ENCODE measurements at regions not wholly inside any gene's neighbourhood (a gene's known extent, or its start where the extent isn't known, plus 50 kb on each side); places are given as distances from the start of the nearest gene placed in this dataset.

DNA sequence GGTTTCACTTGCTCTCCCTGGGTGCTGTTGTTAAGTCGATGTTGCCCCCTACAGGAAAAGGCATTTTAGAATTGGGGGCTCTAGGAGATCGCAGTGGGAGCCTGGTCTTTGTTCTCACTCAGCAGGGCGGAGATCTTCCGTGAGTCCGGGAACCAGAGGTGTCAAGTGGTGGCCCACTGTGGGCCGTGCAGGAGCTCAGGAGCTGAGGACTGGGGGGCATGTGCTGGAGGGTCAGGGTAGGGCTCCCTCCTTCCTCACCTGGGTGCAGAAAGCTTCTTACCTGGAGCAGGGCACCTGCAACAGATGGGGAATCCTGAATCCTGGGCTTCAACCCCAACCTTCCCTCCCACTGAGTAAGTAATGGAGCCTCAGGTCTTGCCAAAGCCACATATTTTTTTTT, 392.7 kb downstream of the NPHP4 start:
- no peak for DNase-seq (ENCODE audit: low read depth in 3 of 3)

DNA sequence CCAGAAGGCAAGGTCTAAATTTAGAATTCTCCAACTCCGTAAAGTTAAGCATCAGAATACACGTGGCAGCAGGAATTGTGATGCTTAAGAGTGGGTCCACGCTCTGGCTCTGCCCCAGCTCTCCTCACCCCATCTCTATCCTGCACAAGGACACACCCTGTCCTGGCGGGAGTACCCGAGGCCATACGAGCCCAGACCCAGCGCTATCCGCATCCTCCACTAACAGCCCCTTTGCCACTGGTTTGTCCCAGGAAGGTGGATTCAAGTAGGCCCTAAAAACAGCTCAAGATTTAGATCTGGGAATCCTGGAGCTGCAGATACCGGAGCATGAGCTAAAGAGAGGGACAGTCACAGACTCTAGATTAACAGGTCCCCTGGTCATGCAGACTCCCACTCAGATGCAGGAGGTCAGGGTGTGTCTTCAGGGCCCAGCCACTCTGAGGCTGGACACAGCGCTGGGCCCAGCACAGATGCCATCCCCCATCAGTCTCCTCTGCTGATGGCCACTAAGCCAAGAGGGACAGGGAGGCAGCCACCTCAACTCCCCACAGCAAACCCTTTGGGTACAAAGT, 393.3 kb downstream of the NPHP4 start:
- no peak for DNase-seq (ENCODE audit: low read depth in 3 of 3)

DNA sequence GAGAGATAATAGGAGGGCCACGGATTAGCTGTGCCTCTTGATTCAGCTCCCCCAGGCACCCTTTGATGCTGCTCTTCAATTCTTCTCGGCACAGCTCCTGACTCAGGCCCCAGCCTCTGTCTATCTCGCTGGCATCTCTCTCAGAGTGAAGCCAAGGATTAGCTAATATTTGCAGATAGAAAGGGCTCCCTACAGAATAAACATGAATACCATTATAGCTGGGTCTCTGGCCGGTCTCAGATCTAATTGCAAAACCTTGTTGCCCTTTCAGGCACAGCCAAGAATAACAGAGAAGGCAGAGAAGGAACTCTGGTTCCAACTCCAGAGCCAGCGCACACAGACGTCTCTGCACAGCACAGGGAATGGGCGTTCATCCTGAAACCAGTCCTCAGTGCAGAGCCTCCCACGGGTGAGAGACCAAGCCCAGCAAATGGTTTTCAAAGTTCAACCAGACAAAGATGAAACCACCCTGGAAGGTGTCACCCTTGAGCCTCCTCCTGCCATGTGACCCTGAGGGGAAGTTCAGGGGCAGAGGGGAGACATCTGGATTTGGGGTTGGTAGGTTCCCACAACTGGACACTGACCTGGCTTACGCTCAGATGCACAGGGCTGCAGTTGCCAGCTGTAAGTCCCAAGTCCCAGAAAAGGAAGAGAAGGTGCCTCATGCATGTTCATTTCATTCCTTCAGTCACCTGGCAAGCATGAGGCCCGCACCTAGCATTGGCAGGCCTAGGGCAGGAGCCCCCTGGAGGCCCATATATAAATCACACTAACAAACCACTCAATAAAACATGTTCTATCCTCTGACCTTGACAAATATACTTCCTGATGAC, 394.0 kb downstream of the NPHP4 start:
- no peak for DNase-seq (ENCODE audit: low read depth in 3 of 3)

DNA sequence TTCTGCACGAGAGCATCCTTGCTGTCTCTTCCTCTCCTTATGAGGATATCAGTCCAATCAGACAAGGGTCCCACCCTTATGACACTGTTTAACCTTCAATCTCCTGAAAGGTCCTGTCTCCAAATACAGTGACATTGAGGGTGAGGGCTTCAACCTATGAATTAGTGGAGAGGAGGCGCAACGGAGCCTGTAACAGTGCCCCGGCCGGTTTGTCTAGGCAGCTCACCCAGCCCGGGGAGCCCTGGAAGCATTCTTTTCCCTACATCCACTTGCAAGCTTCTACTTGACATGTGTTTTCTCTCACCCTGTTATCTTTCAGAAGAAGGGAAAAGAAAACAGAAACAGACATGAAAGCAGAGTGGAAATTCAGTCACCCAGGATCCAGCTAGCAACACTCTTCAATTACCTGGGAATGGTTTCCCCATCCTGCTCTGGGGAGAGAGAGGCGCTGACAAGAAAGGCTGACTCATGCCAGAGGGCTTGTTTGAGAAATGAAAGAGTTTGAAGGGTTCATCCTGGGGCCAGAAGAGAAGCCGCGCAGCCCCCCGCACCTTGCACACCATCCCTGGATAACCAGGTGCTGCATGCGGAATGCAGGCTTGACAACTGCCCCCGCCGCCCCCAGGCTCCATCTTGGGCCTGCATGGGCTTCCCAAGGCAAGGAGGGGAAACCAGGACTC, 394.9 kb downstream of the NPHP4 start:
- no peak for DNase-seq (ENCODE audit: low read depth in 3 of 3)

DNA sequence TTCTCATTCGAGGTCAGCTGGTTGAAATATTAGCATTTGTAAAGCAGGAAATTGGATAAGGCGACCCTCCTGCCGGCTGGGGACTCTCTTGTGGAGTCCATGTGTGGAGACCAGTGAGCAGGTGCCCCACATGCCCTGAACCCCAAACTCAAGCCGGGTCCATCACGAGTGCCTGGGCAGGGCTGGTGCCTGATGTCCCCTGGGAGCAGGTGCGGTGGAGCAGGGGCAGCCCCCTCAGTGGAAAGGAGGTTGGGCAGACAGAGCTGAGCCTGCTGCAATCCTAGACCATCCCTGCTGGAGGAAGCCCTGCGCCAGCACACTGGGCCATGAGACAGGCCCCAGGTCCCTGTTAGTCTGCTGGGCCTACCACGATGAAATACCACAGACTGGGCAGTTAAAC, 395.6 kb downstream of the NPHP4 start:
- no peak for DNase-seq (ENCODE audit: low read depth in 3 of 3)

DNA sequence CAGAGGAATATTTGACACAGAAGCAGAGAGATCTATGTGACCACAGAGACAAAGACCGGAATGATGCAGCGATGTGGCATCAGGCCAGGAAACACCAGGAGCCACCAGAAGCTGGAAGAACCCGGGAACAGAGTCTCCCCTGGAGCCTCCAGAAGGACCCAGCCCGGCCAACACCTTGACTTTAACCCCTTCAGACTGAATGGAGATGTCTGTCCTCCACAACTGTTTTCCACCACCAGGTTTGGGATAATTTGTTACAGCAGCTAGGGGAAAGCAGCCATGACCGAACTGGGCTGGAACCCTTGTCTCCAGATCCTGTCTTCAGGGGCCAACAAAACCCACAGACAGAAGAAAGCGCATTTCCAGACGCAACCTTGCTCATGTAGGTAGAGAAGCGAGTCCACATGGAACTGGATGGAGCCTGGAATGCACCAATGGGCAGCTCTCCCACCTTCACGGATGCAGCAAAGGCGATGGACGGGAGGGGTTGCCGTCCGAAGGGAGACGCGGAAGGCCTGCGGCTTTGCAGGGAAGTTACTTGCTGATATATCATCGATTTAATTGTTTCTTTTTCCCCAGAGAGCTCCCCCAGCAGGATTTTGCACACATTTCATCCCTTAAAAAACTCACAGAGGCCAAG, 396.6 kb downstream of the NPHP4 start:
- no peak for DNase-seq (ENCODE audit: low read depth in 3 of 3)

DNA sequence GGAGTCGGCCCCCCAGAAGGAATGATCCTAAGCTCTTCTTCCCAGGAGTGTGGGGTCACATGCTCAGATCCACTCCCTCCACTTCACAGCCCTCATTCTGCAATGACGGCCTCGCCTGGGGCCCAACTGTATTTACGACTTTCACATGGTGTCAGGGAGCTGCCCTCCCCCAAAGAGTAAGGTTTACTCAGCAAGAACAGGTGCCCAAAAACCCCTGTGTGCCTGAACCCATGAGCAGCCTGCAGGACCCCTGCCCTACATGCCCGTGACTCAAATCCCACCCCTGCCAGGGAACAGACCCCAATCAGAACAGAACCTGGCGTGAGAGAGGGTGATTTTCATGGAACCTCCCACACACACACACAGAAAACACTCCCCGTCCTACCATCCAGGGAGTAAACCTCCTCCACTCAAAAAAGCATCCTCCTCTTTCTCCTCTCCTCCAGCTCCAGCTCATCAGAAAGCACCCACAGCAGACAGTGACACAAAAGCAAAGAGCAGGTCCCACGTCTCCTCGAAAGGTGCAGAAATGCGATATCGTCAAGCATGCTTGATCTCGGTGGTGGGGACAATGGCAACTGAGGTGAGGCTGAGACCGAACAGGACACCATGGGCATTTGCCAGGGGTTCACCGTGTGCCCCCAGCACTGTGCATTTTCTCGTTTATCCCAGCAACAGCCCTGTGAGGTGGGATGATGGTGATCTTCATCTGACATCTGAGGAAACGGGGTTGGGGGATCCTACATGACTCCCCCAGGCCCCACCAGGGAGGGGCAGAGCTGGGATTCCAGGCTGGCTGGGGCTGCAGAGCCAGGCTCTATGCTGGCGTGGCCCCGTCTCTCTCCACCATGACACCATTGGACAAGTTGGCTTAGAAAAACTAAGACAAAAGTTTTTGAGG, 397.9 kb downstream of the NPHP4 start:
- DNase-seq (ENCODE audit: low read depth in 3 of 3), result no peak

DNA sequence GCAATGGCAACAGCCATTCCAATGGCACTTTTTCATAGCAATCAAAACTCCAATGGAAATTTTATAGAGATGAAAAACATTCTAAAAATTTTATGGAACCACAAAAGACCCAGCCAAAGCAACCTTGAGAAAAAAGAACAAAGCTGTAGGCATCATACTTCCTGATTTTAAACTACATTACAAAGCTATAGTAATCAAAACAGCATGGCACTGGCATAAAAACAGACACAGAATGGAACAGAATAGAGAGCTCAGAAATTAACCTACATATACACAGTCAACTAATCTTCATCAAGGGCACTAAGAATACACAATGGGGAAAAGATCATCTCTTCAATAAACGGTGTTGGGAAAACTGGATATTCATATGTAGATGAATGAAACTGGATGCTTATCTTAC, 401.5 kb downstream of the NPHP4 start:
- DNase-seq (ENCODE audit: low read depth in 3 of 3), result no peak

DNA sequence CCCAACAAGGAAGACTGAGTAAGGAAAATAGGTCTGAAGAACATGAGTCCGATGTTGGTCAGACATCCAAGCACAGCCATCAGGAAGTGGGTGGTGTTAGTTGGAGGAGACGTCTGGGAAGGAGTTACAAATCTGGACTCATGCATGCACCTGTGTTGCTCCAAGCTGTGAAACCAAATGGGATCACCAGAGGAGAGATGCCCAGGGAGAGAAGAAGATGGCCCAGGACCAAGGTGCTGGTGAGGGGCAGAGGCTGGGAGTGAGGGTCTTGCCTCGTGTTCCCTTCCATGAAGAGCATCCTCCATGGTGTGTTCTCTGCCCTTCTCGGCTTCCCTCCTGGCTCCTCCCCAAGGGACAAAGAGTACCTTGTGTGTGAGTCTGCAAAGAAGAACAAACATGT, 405.6 kb downstream of the NPHP4 start:
- no peak for DNase-seq (ENCODE audit: low read depth in 3 of 3)

DNA sequence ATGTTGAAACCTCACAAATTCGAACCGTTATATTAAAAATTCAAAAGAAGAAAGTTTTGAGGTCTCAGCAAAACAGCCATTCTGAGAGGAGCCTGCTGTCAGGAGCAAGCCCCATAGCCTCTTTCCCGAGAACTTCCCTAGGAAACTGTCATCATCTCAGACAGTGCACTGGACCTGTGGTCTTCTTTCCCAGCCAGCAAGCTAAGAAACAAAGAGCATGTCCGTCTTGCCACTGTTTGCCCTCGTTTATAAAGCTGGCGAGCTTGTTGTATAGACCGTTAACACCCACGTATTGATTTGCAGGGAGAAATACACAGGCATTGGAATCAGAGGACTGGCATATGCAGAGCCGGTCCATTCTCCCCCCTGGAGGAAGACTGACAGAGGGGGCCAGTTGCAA, 407.0 kb downstream of the NPHP4 start:
- DNase-seq (ENCODE audit: low read depth in 3 of 3), result no peak

DNA sequence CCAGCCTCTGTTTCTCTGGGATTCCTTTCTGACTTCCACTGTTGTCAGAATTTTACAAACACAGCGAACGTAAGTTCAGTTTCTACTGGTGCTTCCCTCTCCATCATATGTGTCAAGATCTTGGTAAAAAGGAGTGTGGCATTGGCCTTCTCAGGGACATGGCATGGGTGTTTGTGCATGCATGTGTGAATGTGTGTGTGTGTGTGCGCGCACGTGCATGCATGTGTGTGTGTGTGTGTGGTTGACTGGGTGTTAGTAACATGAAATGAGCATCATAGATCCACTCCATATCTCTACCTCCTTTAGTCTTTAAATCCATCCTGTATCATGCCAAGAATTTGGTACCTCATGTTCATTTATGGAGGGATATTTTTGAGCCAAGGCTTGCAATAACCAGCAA, 411.3 kb downstream of the NPHP4 start:
- DNase-seq (ENCODE audit: low read depth in 3 of 3), result no peak

DNA sequence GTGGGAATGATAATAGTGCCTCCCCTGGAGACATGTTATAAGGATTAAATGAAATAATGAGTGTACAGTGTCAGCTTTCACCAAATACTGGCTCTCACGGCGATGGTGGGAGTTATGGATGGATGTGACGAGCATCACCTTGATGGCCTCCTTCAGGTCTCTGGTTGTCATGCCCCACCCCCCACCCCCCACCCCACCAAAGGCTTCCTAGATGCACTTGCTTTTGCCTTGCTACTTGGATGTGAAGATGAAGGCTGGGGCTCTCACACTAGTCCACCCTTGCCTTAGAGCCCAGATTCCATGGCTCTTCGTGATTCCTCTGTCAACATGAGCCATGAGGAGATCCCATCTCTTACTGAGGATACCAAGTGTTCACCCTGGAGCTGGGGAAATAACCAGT, 412.3 kb downstream of the NPHP4 start:
- DNase-seq (ENCODE audit: low read depth in 3 of 3), result no peak

DNA sequence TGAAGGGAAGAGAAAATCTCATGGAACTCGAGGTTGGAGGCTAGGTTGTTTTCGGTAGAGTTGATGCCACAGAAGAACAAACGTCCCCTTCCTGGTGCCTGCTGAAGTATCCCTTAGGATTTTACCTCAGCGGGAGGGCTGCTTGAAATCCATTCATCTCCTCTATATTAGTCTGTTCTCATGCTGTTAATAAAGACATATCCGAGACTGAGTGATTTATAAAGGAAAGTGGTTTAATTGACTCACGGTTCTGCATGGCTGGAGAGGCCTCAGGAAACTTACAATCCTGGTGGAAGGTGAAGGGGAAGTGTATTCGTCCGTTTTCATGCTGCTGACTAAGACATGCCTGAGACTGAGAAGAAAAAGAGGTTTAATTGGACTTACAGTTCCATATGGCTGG, 413.5 kb downstream of the NPHP4 start:
- DNase-seq (ENCODE audit: low read depth in 3 of 3), result no peak

DNA sequence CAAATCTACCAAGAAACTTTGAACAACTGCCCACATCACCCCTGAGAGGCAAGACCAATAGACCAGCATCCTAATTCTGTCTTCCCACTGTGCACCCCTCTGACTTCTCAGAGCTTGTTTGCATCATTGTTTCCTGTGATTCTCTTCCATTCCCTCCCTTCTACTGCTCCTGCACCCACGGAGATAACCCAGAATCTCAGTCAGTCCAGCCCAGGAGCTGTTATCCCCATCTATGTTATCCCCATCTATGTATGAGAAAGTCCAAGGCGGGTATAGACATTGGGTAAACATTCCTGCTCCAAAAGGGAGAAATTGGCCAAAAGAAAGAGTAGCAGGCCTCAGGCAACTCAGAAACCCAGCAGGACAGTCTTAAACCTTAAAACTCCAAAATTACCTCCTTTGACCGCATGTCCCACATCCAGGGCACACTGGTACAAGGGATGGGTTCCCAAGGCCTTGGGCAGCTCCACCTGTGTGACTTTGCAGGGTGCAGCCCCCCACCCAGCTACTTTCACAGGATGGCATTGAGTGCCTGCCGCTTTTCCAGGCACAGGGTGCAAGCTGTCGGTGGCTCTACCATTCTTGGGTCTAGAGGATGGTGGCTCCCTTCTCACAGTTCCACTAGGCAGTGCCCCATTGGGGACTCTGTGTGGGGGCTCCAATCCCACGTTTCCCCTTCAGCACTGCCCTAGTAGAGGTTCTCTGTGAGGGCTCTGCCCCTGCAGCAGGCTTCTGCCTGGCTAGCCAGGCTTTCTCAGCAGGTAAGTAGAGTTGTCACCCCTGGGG, 414.8 kb downstream of the NPHP4 start:
- DNase-seq (ENCODE audit: low read depth in 3 of 3), result no peak

DNA sequence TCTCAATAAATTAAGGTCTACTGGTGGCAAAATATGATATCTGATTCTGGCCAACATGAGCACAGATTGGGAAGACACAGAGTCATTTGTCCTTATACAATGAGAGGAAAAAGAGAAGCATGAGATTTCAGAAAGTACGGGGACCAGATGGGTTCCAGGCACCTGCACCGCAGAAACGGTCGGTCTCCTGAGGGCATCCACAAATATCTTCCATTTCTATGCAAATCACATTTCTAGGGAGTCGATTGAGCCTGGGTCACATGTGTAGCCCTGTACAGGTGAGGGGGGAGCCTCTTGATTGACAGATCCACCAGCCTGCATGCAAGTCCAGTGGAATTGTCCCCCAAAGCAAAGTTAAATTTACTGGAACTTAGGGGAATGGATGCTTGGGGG, 415.6 kb downstream of the NPHP4 start:
- no peak for DNase-seq (ENCODE audit: low read depth in 3 of 3)

DNA sequence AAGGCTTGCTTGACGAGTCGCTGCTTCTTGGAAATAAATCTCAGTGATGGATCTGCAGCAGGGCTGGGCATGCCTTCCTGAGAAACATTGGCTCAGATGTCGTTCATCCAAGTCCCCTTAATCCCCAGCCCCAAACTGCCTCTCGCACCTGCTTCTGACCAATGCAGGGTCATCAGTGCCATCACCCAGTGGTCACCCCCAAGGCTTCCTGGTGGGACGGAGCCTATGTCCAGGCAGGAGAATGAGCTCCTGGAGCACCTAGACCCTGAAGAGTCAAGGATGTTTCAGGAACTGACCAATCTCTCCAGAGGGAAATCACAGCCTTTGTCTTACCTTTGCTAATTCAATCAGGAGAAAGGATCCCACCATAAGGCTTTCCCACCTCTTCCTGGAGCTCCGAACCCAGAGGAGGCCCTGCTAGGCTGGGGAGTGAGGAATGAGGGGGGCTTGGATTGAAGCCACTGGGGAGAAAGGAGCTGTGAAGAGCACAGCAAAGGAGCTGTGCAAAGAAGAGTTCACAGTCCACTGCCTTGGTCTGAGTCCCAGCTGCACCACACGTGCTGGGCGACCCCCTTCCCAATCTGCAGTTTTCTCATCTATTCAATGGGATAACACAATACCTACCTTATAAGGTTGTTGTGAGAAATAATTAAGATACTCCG, 416.1 kb downstream of the NPHP4 start:
- no peak for DNase-seq (ENCODE audit: low read depth in 3 of 3)

DNA sequence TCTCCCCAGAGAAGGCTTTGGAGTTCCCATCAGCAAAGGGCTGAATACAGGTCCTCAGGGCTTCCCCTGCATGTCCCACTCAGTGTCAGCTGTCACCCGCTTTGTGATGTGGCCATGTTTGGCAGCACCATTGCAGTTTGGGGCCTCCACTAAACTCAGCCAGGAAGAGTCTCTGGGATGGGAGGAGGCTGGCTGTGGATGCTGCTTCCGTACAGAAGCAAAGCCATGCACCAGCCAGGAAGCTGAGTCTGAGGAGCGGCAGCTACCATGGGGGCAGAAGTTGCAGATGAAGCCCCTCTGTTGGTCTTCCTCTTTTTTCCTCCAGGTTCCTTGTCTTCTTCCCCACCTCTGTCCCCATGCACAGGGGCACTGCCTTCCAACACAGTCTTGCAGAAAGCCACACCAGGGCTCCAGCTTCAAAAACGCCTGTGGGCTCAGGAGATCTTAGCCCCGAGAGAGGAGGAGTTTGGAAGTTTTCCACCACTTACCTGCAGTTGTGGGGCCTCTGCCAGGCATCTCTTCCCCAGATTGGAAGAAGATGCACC, 416.8 kb downstream of the NPHP4 start:
- no peak for DNase-seq (ENCODE audit: low read depth in 3 of 3)

DNA sequence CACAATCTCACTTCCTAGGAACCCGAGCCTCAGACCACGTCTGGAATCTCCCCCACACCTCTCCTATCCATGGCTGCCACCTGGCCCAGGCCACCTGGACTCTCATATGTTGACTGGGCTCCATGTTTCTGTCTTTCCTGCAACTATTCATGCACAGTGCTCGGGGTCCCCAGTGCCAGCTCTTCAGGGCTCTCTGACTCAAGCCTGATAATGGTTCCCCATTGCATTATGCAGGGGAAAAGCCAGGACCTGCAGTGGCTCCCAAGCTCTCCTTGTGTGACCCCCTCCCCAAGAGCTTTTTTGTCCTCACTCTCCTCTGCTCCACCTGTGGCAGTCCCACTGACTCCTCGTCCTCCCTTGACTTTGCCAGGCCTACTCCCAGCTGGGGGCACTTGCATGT, 417.6 kb downstream of the NPHP4 start:
- no peak for DNase-seq (ENCODE audit: low read depth in 3 of 3)

DNA sequence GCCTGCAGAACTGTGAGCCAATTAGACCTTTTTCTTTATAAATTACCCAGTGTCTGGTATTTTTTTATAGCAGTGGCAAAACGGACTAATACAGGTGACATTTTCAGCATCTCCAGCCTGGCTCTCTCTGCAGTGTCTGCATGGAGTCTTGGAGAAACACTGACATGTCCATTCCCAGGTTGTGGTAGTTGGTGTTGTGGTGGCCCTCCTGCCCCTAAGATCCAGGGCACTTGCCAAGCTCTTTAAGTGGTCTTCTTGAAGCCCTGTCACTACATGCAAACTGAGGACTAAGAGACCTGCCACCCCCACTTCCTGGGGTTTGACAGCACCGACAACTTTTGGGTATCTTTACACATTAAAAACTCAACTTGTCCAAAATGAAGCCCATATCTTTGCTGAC, 419.4 kb downstream of the NPHP4 start:
- no peak for DNase-seq (ENCODE audit: low read depth in 3 of 3)

DNA sequence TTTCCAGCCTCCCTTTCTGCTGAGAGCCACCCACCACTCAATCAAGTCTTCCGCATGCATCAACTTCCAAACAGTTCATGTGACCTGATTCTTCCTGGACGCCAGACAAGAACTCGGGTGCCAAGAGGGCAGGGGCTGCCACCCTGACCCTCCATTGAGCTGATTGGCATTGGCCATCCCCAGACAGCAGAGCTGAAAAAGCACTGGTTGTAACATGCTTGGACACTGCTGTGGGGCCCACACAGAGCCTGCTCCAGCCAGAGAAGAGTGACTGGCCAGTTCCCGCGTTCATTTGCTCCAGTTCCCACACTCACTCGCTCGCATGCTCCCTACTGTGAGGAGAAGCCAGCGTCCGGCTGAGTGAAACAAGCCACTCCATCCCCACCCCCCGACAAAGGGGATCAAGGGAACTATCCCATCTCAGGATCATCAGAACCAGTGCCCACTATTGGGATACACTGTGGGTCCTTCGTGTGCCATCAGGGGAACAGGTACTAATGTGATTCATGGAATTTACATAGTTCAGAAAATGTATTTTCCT, 420.3 kb downstream of the NPHP4 start:
- no peak for DNase-seq (ENCODE audit: low read depth in 3 of 3)

Data from stimulated activated CD4-positive, alpha-beta T cell treated with anti-CD3 and anti-CD28 coated beads, TNF-alpha, amount 100 ng/mL, for 24 hours (primary cell).